Endothelial cell of umbilical vein (primary cell): ENCODE measurements at regions not wholly inside any gene's neighbourhood (a gene's known extent, or its start where the extent isn't known, plus 50 kb on each side); places are given as distances from the start of the nearest gene placed in this dataset.

ENCODE experiments used
- BruUV-seq: library from RNA; stranded (reverse); fragments of 400-500 nt; replicated peaks from 2 replicates; lab custom pipeline; 2021; lab: Mats Ljungman, UMichigan
- CTCF ChIA-PET: fragments of 300-600, 350-600 bp; sonication (Branson Sonifier 250); formaldehyde crosslinking; loops from one replicate; lab custom pipeline; 2021; ENCODE audit warnings: antibody characterized with exemption, inconsistent platforms; lab: Charles Lee
- POLR2A ChIA-PET: fragments of 300-600, 350-600 bp; sonication (Branson Sonifier 250); formaldehyde crosslinking; loops from one replicate; lab custom pipeline; 2021; ENCODE audit warnings: antibody characterized with exemption, inconsistent platforms; lab: Charles Lee
- DNase-seq: peaks from one replicate; pipeline ENCODE4 v3.0.0-alpha.2; 2011; ENCODE audit warnings: low read depth, low spot score
- FAIRE-seq: peaks from 2 replicates; lab custom pipeline; 2011; peaks lifted over from hg19 to GRCh38; lab: Jason Lieb, UNC
- H2AFZ ChIP-seq: 2 replicates; pipeline ENCODE4 v1.6.0; 2012; ENCODE audit warnings: low read depth, low read length, control low read depth, inconsistent platforms
- H3K27ac ChIP-seq: 2 replicates; pipeline ENCODE4 v1.5.1; 2011; ENCODE audit warnings: low read depth, mild to moderate bottlenecking, control low read depth, low read length, moderate library complexity; ENCODE audit not compliant: insufficient read depth
- H3K27me3 ChIP-seq, 2 experiments: 2 replicates each; pipeline versions ENCODE4 v1.6.0 to v1.6.1; 2011; ENCODE audit warnings: low read length in 2 of 2, mixed read lengths in 1 of 2; ENCODE audit not compliant: control insufficient read depth in 2 of 2, insufficient read depth in 2 of 2
- H3K36me3 ChIP-seq, 2 experiments: 2 replicates in 1 of 2; 3 replicates in 1 of 2; pipeline ENCODE4 v1.5.1; 2011; ENCODE audit warnings: low read length in 2 of 2, mild to moderate bottlenecking in 1 of 2, moderate library complexity in 1 of 2; ENCODE audit not compliant: control insufficient read depth in 2 of 2, insufficient read depth in 2 of 2; ENCODE audit errors: extremely low read depth in 1 of 2
- H3K4me1 ChIP-seq: 3 replicates; pipeline ENCODE4 v1.5.1; 2011; ENCODE audit warnings: mild to moderate bottlenecking, low read length; ENCODE audit not compliant: control insufficient read depth, insufficient read depth; ENCODE audit errors: extremely low read depth
- H3K4me2 ChIP-seq: 2 replicates; pipeline ENCODE4 v1.6.1; 2011; ENCODE audit warnings: low read length, control low read depth, mixed read lengths; ENCODE audit not compliant: insufficient read depth
- H3K4me3 ChIP-seq, 3 experiments: fragments of 200-600 bp in 1 of 3; sonication (generic), shearing (Covaris generic) in 1 of 3; replicated peaks in 1 of 3; 2 replicates each; pipeline ENCODE4 v1.5.1; 2011 to 2016; ENCODE audit warnings: control low read depth in 3 of 3, low read length in 3 of 3, mild to moderate bottlenecking in 2 of 3, inconsistent platforms in 1 of 3, low read depth in 1 of 3, moderate library complexity in 1 of 3; ENCODE audit not compliant: insufficient read depth in 1 of 3
- H3K79me2 ChIP-seq: 2 replicates; pipeline ENCODE4 v1.6.0; 2012; ENCODE audit warnings: low read length, inconsistent platforms; ENCODE audit not compliant: control insufficient read depth, insufficient read depth
- H3K9ac ChIP-seq: replicated peaks from 2 replicates; pipeline ENCODE3; 2011; ENCODE audit warnings: low read length, control low read depth; ENCODE audit not compliant: insufficient read depth; ENCODE audit errors: extremely low read depth
- H3K9me1 ChIP-seq: replicated peaks from 3 replicates; pipeline ENCODE4 v1.6.0; 2011; ENCODE audit warnings: mild to moderate bottlenecking, low read length; ENCODE audit not compliant: control insufficient read depth, insufficient read depth; ENCODE audit errors: extremely low read depth
- H3K9me3 ChIP-seq: replicated peaks from 2 replicates; pipeline ENCODE4 v1.5.1; 2012; ENCODE audit warnings: low read length, inconsistent platforms; ENCODE audit not compliant: control insufficient read depth, insufficient read depth
- H4K20me1 ChIP-seq: replicated peaks from 2 replicates; pipeline ENCODE3; 2011; ENCODE audit warnings: mild to moderate bottlenecking, low read length; ENCODE audit not compliant: control insufficient read depth, insufficient read depth; ENCODE audit errors: extremely low read depth
- CTCF ChIP-seq, 2 donors: IDR thresholded peaks; 1 replicate in 1 of 2; 2 replicates in 1 of 2; pipeline ENCODE4 v1.5.1; 2011; ENCODE audit warnings: low read length in 2 of 2, mild to moderate bottlenecking in 2 of 2, moderate library complexity in 2 of 2, control low read depth in 1 of 2, inconsistent platforms in 1 of 2, low read depth in 1 of 2; ENCODE audit not compliant: insufficient read depth in 1 of 2; ENCODE audit errors: extremely low read depth in 1 of 2
- EZH2 ChIP-seq: IDR thresholded peaks from 2 replicates; pipeline ENCODE4 v1.6.1; 2012; ENCODE audit warnings: borderline replicate concordance, low read depth, mild to moderate bottlenecking, moderate library complexity, low read length, inconsistent platforms; ENCODE audit not compliant: severe bottlenecking
- FOS ChIP-seq: IDR thresholded peaks from 2 replicates; pipeline ENCODE4 v1.6.1; 2011; ENCODE audit warnings: mild to moderate bottlenecking, low read length, moderate library complexity, borderline replicate concordance; ENCODE audit not compliant: insufficient read depth
- GATA2 ChIP-seq: IDR thresholded peaks from 2 replicates; pipeline ENCODE4 v1.7.0; 2011; ENCODE audit warnings: low read depth, mild to moderate bottlenecking, moderate library complexity, mixed read lengths, low read length; ENCODE audit not compliant: insufficient read length, insufficient read depth
- JUN ChIP-seq: IDR thresholded peaks from 2 replicates; pipeline ENCODE4 v1.6.1; 2011; ENCODE audit warnings: borderline replicate concordance, low read depth; ENCODE audit not compliant: insufficient read length, insufficient read depth
- MYC ChIP-seq: IDR thresholded peaks from one replicate; pipeline ENCODE4 v1.6.1; 2011; ENCODE audit warnings: mild to moderate bottlenecking, low read depth, low read length
- POLR2A ChIP-seq: IDR thresholded peaks from 2 replicates; pipeline ENCODE4 v1.6.1; 2012; ENCODE audit warnings: low read depth, mild to moderate bottlenecking, control low read depth, low read length
- dilution Hi-C: fragments of 300-500 bp; cut with MboI; formaldehyde crosslinking; loops from one replicate; pipeline ENCODE4 v1.15.0; 2019; ENCODE audit warnings: low sequenced_read_pairs; ENCODE audit not compliant: extremely low pct_ligation_motif_present
- intact Hi-C: fragments of 100-400 bp; cut with micrococcal nuclease; formaldehyde crosslinking; loops from one replicate; pipeline ENCODE4 v1.10.0; 2022
- TF ChIP-seq, protein P1 (sequence below): IDR thresholded peaks from 2 replicates; pipeline ENCODE4 v1.6.1; 2011; ENCODE audit not compliant: insufficient read depth, insufficient read length

GRCh38 chrY:15624928-15625327, 1100.6 kb downstream of the NLGN4Y start:
- H2AFZ ChIP-seq, result no peak overlapping the region
- no TSS peak for BruUV-seq
- TF ChIP-seq POLR2A (no peak), MYC (no peak), FOS (no peak), CTCF (IDR thresholded peaks at IDR 0.05; ENCODE audit: extremely low read depth in 1 of 2, insufficient read depth in 1 of 2, low read depth in 1 of 2, low read length in 2 of 2) (no peak), JUN (no peak), EZH2 (no peak)
- TF ChIP-seq, protein P1, sequence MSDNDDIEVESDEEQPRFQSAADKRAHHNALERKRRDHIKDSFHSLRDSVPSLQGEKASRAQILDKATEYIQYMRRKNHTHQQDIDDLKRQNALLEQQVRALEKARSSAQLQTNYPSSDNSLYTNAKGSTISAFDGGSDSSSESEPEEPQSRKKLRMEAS, result no peak
- H3K27ac ChIP-seq, result no peak overlapping the region
- H3K27me3 ChIP-seq, result no peaks in the 10 kb centered on the region
- no peak overlapping the region for H3K9ac ChIP-seq
- H3K79me2 ChIP-seq, result no peaks in the 10 kb centered on the region
- POLR2A ChIA-PET, result no interaction called here
- H3K9me1 ChIP-seq, result no peaks in the 10 kb centered on the region
- intact Hi-C loops (no loop called here), dilution Hi-C loops (no loop called here)
- H3K9me3 ChIP-seq, result no peaks in the 10 kb centered on the region
- H3K4me1 ChIP-seq, result no peaks in the 10 kb centered on the region
- no peak for FAIRE-seq
- no peak overlapping the region for H3K4me2 ChIP-seq
- no peak overlapping the region for H3K4me3 ChIP-seq
- H3K36me3 ChIP-seq, result no peaks in the 10 kb centered on the region
- no peaks in the 10 kb centered on the region for H4K20me1 ChIP-seq
- DNase-seq, result no peak
- CTCF ChIA-PET, result no interaction called here

DNA sequence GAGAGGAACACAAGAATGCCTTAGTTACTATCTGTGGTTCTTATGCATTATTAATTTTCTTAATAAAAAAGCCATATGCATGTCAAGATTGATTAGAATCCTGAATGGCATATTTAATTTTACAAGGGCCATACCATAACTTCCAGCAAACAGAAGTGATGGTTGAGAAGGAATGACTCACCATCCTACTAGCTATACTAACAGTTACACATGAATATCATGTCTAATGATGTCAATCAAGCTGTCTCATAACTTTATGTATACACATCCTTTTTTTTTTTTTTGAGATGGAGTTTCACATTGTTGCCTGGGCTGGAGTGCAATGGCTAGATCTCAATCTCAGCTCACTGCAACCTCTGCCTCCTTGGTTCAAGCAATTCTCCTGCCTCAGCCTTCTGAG, 1123.9 kb downstream of the NLGN4Y start:
- Histone ChIP-seq H3K9me3 (no peaks in the 10 kb centered on the region), H3K9me1 (no peaks in the 10 kb centered on the region), H3K4me1 (no peaks in the 10 kb centered on the region), H3K27ac (no peak overlapping the region), H3K36me3 (no peaks in the 10 kb centered on the region), H4K20me1 (no peaks in the 10 kb centered on the region), H3K9ac (no peak overlapping the region), H3K79me2 (no peaks in the 10 kb centered on the region), H2AFZ (no peak overlapping the region), H3K4me3 (no peak overlapping the region), H3K4me2 (no peak overlapping the region), H3K27me3 (no peaks in the 10 kb centered on the region)
- no TSS peak for BruUV-seq
- ChIA-PET CTCF (no interaction called here), POLR2A (no interaction called here)
- intact Hi-C loops, result no loop called here
- dilution Hi-C loops, result no loop called here
- no peak for DNase-seq
- FAIRE-seq, result peak; percentile 78
- TF ChIP-seq GATA2 (no peak), MYC (no peak)
